ENCODE measurements at regions not wholly inside any gene's neighbourhood (a gene's known extent, or its start where the extent isn't known, plus 50 kb on each side); places are given as distances from the start of the nearest gene placed in this dataset.

GRCh38 chr3:13208706-13209633, 135.7 kb upstream of the IQSEC1 start:
- DNase-seq: peak; percentile 35

- DNase-seq: no peak
Measured at GRCh38 chr3:13207975-13208705, 134.9 kb upstream of the IQSEC1 start.

GRCh38 chr3:13207578-13207922, 134.3 kb upstream of the IQSEC1 start:
- no peak for DNase-seq

- DNase-seq: no peak
Measured at GRCh38 chr3:13206799-13207577, 133.8 kb upstream of the IQSEC1 start.

GRCh38 chr3:13205567-13206143, 132.4 kb upstream of the IQSEC1 start:
- no peak for DNase-seq

GRCh38 chr3:13204177-13204581, 130.9 kb upstream of the IQSEC1 start:
- no peak for DNase-seq

- no peak for DNase-seq
Measured at GRCh38 chr3:13203398-13204176, 130.4 kb upstream of the IQSEC1 start.

- no peak for DNase-seq
Measured at GRCh38 chr3:13202744-13203397, 129.6 kb upstream of the IQSEC1 start.

GRCh38 chr3:13201851-13202250, 128.6 kb upstream of the IQSEC1 start:
- no peak for DNase-seq

GRCh38 chr3:13200946-13201345, 127.7 kb upstream of the IQSEC1 start:
- peak; percentile 56 for DNase-seq

- no peak for DNase-seq
Measured at GRCh38 chr3:13200465-13200864, 127.2 kb upstream of the IQSEC1 start.

- DNase-seq: no peak
Measured at GRCh38 chr3:13199899-13200451, 126.7 kb upstream of the IQSEC1 start.

- no peak for DNase-seq
Measured at GRCh38 chr3:13199006-13199776, 126.0 kb upstream of the IQSEC1 start.

GRCh38 chr3:13198264-13198879, 125.1 kb upstream of the IQSEC1 start:
- no peak for DNase-seq

GRCh38 chr3:13197795-13198194, 124.6 kb upstream of the IQSEC1 start:
- DNase-seq: no peak

- no peak for DNase-seq
Measured at GRCh38 chr3:13197281-13197680, 124.1 kb upstream of the IQSEC1 start.

- DNase-seq: no peak
Measured at GRCh38 chr3:13195374-13195773, 122.1 kb upstream of the IQSEC1 start.

- DNase-seq: no peak
Measured at GRCh38 chr3:13194285-13195209, 121.3 kb upstream of the IQSEC1 start.

Measured in tongue (tissue), 1 donor.